Adrenal gland (tissue), 9 donors: ENCODE measurements at regions not wholly inside any gene's neighbourhood (a gene's known extent, or its start where the extent isn't known, plus 50 kb on each side); places are given as distances from the start of the nearest gene placed in this dataset.

ENCODE experiments used
- DNase-seq, 7 donors: peaks; one replicate each; pipeline ENCODE4 v3.0.0-alpha.2; 2019 to 2020
- H3K27ac ChIP-seq, 5 donors: fragments of 200-600 bp; sonication (generic) in 4 of 5; 1 replicate in 3 of 5; 2 replicates in 2 of 5; pipeline versions ENCODE4 v1.5.1 to v1.8.0; 2016 to 2020; ENCODE audit warnings: mild to moderate bottlenecking in 1 of 5
- H3K27me3 ChIP-seq: fragments of 200-600 bp; 2 replicates; pipeline ENCODE4 v1.8.0; 2021
- H3K36me3 ChIP-seq, 2 donors: fragments of 200-600 bp; replicated peaks in 1 of 2; 1 replicate in 1 of 2; 2 replicates in 1 of 2; pipeline versions ENCODE4 v1.5.1 to v1.8.0; 2018 to 2022
- H3K4me1 ChIP-seq, 2 donors: fragments of 200-600 bp; replicated peaks in 1 of 2; 1 replicate in 1 of 2; 2 replicates in 1 of 2; pipeline versions ENCODE4 v1.5.1 to v1.8.0; 2018 to 2021
- H3K4me3 ChIP-seq, 4 donors: fragments of 200-600 bp; sonication (generic) in 3 of 4; one replicate each; pipeline ENCODE4 v1.5.1; 2016 to 2018
- H3K9me3 ChIP-seq, 3 donors: fragments of 200-600 bp; sonication (generic) in 1 of 3; replicated peaks in 1 of 3; 1 replicate in 2 of 3; 2 replicates in 1 of 3; pipeline versions ENCODE4 v1.5.1 to v1.8.0; 2016 to 2021
- POLR2A ChIP-seq, 2 donors: fragments of 450-650 bp; IDR thresholded peaks; one replicate each; pipeline ENCODE4 v1.6.1; 2017; ENCODE audit warnings: antibody characterized with exemption in 2 of 2, mild to moderate bottlenecking in 2 of 2, moderate library complexity in 1 of 2
- WGBS, 4 donors: extraction: QIAGEN DNeasy Blood & Tissue Kit in 2 of 4; methylation state at CpG; one replicate each; pipeline versions ENCODE4 v1.1.5 to v1.1.7; 2013 to 2017; 5-methylcytosine and 5-hydroxymethylcytosine counted together
- intact Hi-C, 2 donors: fragments of 100-400 bp; cut with DNase I; formaldehyde crosslinking; loops; one replicate each; pipeline versions ENCODE4 v1.14.1 to v1.15.0; 2022 to 2023
- TF ChIP-seq, protein P1 (sequence below), 6 experiments: fragments of 450-650 bp in 4 of 6; fragments of 200-600 bp in 2 of 6; sonication (generic) in 1 of 6; IDR thresholded peaks; 1 replicate in 5 of 6; 2 replicates in 1 of 6; pipeline versions ENCODE4 v1.5.1 to v1.8.0; 2016 to 2021; ENCODE audit warnings: antibody characterized with exemption in 6 of 6, mild to moderate bottlenecking in 2 of 6, moderate library complexity in 1 of 6
- donor health status: healthy with polysubstance abuse.
- donor health status: Bipolar disorder and iron deficiency.
- donor health status: DM: yes; HTN: yes; CAD: no.
- donor health status: DM: no; HTN: no; CAD: no.
- donor health status: DM: no; HTN: no; CAD: no.

DNA sequence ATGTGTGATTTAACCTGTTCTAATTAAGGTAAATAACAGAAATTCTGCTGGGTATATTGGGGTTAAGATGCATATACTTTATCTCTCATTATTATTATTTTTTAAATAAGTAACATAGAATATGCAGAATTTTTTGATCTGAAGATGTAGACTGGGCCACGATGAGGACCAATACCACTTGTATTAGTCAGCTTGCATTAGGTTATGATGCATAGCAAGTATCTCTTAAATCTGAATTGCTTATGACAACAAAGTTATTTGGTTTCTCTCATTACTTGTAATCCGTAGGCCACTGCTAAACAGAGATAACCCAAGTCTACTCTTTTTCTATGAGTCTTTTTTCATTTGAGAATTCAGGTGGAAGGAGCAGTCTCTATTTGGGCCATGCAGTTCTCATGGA is 145.5 kb upstream of the NOVA1 start:
- no peaks in the 10 kb centered on the region for H3K27me3 ChIP-seq

DNA sequence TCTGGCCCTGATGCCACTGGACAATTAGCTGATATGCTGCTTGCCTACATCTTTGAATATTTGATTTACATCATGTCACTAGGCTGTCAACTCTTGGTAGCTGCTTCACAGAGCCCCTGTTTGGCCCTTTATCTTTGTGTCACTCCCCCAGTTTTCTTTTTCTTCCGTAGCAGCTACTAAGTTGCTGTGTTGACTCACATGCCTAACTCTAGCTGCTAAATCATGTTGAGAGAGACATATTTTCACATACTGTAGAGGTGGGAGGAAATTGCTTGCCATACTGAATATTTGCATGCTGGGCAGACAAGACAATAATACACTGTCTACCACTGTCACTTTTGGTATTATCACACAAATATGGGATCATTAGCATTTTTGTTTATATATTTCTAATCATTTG is 147.1 kb upstream of the NOVA1 start:
- Histone ChIP-seq H3K27me3 (no peaks in the 10 kb centered on the region), H3K4me3 (no peak overlapping the region), H3K36me3 (no peaks in the 10 kb centered on the region), H3K9me3 (no peaks in the 10 kb centered on the region), H3K27ac (no peak overlapping the region), H3K4me1 (no peaks in the 10 kb centered on the region)
- 27 to 48% (median 37%) methylated on average over 1 of the region's 1 CpG for WGBS, 4 donors
- TF ChIP-seq, protein P1, sequence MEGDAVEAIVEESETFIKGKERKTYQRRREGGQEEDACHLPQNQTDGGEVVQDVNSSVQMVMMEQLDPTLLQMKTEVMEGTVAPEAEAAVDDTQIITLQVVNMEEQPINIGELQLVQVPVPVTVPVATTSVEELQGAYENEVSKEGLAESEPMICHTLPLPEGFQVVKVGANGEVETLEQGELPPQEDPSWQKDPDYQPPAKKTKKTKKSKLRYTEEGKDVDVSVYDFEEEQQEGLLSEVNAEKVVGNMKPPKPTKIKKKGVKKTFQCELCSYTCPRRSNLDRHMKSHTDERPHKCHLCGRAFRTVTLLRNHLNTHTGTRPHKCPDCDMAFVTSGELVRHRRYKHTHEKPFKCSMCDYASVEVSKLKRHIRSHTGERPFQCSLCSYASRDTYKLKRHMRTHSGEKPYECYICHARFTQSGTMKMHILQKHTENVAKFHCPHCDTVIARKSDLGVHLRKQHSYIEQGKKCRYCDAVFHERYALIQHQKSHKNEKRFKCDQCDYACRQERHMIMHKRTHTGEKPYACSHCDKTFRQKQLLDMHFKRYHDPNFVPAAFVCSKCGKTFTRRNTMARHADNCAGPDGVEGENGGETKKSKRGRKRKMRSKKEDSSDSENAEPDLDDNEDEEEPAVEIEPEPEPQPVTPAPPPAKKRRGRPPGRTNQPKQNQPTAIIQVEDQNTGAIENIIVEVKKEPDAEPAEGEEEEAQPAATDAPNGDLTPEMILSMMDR (IDR thresholded peaks at IDR 0.05), result no peak
- TF ChIP-seq POLR2A (IDR thresholded peaks at IDR 0.05), result no peak
- intact Hi-C loops, result no loop called here
- DNase-seq, result no peak

More for the DNA sequence above, 145.5 kb upstream of the NOVA1 start:
- H3K9me3 ChIP-seq, result no peaks in the 10 kb centered on the region
- intact Hi-C loops, result no loop called here
- no peaks in the 10 kb centered on the region for H3K36me3 ChIP-seq
- 69 to 79% (median 74%) methylated on average over 2 of the region's 2 CpGs for WGBS, 4 donors
- H3K4me1 ChIP-seq, result no peaks in the 10 kb centered on the region
- DNase-seq, result no peak
- H3K27ac ChIP-seq, result no peak overlapping the region
- no peak overlapping the region for H3K4me3 ChIP-seq
- no peak for TF ChIP-seq POLR2A (IDR thresholded peaks at IDR 0.05)
- TF ChIP-seq, protein P1 (IDR thresholded peaks at IDR 0.05), result no peak

DNA sequence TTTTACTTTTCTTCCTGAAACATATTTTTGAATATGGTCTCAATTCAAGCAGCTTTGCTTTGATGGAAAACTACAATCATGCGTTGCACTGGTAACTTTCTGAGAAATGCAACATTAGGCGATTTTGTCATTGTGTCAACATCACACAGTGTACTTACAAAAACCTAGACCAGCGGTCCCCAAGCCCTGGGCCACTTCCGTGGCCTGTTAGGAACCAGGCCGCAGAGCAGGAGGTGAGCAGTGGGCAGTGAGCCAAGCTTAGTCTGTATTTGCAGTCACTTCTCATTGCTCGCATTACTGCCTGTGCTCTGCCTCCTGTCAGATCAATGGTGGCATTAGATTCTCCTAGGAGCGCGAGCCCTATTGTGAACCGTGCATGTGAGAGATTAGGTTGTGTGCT is 163.7 kb upstream of the NOVA1 start:
- 84 to 93% (median 87%) methylated on average over 6 to 9 of the region's 9 CpGs for WGBS, 4 donors
- TF ChIP-seq, protein P1 (IDR thresholded peaks at IDR 0.05), result no peak
- TF ChIP-seq POLR2A (IDR thresholded peaks at IDR 0.05), result no peak
- no peaks in the 10 kb centered on the region for H3K4me1 ChIP-seq
- no peaks in the 10 kb centered on the region for H3K36me3 ChIP-seq
- H3K27ac ChIP-seq, result no peak overlapping the region
- intact Hi-C loops, result no loop called here
- H3K9me3 ChIP-seq, result no peaks in the 10 kb centered on the region
- H3K4me3 ChIP-seq, result no peak overlapping the region
- H3K27me3 ChIP-seq, result no peaks in the 10 kb centered on the region
- DNase-seq, result no peak

DNA sequence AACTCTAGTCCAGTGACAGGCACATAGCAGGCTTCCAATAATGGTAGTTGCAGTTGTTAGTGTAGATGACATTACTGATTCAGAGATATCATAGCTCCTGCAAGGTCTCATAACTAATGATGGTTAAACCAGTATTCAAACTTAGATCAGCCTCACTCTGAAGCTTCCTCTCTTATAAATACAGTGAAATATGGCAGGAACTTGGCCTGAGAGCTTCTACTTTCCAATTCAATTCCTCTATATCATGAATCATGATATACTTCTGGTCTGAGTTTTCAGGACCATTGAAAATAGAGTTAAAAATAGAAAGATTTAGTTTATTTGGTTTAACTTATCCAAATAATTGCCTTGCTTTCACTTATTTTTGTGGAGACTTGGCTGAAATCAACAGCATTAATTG is 167.5 kb upstream of the NOVA1 start:
- no peak overlapping the region for H3K27ac ChIP-seq
- TF ChIP-seq, protein P1 (IDR thresholded peaks at IDR 0.05), result no peak
- no peak for TF ChIP-seq POLR2A (IDR thresholded peaks at IDR 0.05)
- no peaks in the 10 kb centered on the region for H3K27me3 ChIP-seq
- no peaks in the 10 kb centered on the region for H3K36me3 ChIP-seq
- intact Hi-C loops, result no loop called here
- no peaks in the 10 kb centered on the region for H3K9me3 ChIP-seq
- no peaks in the 10 kb centered on the region for H3K4me1 ChIP-seq
- DNase-seq, result no peak
- no peak overlapping the region for H3K4me3 ChIP-seq
